HepG2 (cell line): ENCODE measurements at regions not wholly inside any gene's neighbourhood (a gene's known extent, or its start where the extent isn't known, plus 50 kb on each side); places are given as distances from the start of the nearest gene placed in this dataset.

ENCODE experiments used
- CAMTA2 ChIP-seq: sonication (generic); formaldehyde crosslinking; IDR thresholded peaks from 2 replicates; pipeline ENCODE4 v1.4.0; 2020; ENCODE audit warnings: mild to moderate bottlenecking, missing genetic modification reagents, borderline replicate concordance
- EP300 ChIP-seq, 3 experiments: sonication (generic) in 1 of 3; formaldehyde crosslinking in 1 of 3; IDR thresholded peaks; 2 replicates each; pipeline versions ENCODE4 v1.5.1 to v1.6.1; 2011 to 2020; ENCODE audit warnings: low read depth in 2 of 3, low read length in 2 of 3, borderline replicate concordance in 1 of 3, improper control_type of control experiment in 1 of 3, mild to moderate bottlenecking in 1 of 3, missing genetic modification reagents in 1 of 3, moderate library complexity in 1 of 3
- HNF4A ChIP-seq: sonication (generic); formaldehyde crosslinking; IDR thresholded peaks from 2 replicates; pipeline ENCODE4 v1.4.0; 2020; ENCODE audit warnings: missing genetic modification reagents
- NR2F6 ChIP-seq, 2 experiments: IDR thresholded peaks; 2 replicates each; pipeline ENCODE4 v1.6.1; 2016; ENCODE audit warnings: antibody characterized with exemption in 1 of 2, mild to moderate bottlenecking in 1 of 2
- RBAK ChIP-seq: sonication (generic); formaldehyde crosslinking; IDR thresholded peaks from 2 replicates; pipeline ENCODE4 v1.5.1; 2020; ENCODE audit warnings: mild to moderate bottlenecking, missing genetic modification reagents
- SAP130 ChIP-seq: IDR thresholded peaks from 2 replicates; pipeline ENCODE4 v1.6.1; 2016; ENCODE audit warnings: low read depth
- SP5 ChIP-seq: IDR thresholded peaks from 2 replicates; pipeline ENCODE4 v1.6.1; 2016; ENCODE audit warnings: low read depth, borderline replicate concordance
- ZNF333 ChIP-seq: sonication (generic); formaldehyde crosslinking; IDR thresholded peaks from 2 replicates; pipeline ENCODE4 v1.4.0; 2020; ENCODE audit warnings: mild to moderate bottlenecking, missing genetic modification reagents, borderline replicate concordance
- ZNF44 ChIP-seq: sonication (generic); formaldehyde crosslinking; IDR thresholded peaks from 2 replicates; pipeline ENCODE4 v1.5.1; 2020; ENCODE audit warnings: mild to moderate bottlenecking, missing genetic modification reagents
- ZNF563 ChIP-seq: sonication (generic); formaldehyde crosslinking; IDR thresholded peaks from 2 replicates; pipeline ENCODE4 v1.8.0; 2022; ENCODE audit warnings: mild to moderate bottlenecking, moderate library complexity, missing genetic modification reagents
- ZNF724P ChIP-seq: sonication (generic); formaldehyde crosslinking; IDR thresholded peaks from 2 replicates; pipeline ENCODE4 v1.8.0; 2022; ENCODE audit warnings: missing genetic modification reagents, borderline replicate concordance
- ZNF775 ChIP-seq: sonication (generic); formaldehyde crosslinking; IDR thresholded peaks from 2 replicates; pipeline ENCODE4 v1.4.0; 2020; ENCODE audit warnings: missing genetic modification reagents, mild to moderate bottlenecking, moderate library complexity, borderline replicate concordance
- ZNF776 ChIP-seq: sonication (generic); formaldehyde crosslinking; IDR thresholded peaks from 2 replicates; pipeline ENCODE4 v1.4.0; 2020; ENCODE audit warnings: mild to moderate bottlenecking, missing genetic modification reagents
- TF ChIP-seq, protein P1 (sequence below): IDR thresholded peaks from 2 replicates; pipeline ENCODE4 v1.6.1; 2016; ENCODE audit warnings: missing compliant biosample characterization, missing genetic modification reagents, borderline replicate concordance
- TF ChIP-seq, protein P2 (sequence below): sonication (generic); formaldehyde crosslinking; IDR thresholded peaks from 2 replicates; pipeline ENCODE4 v1.5.1; 2020; ENCODE audit warnings: missing genetic modification reagents, mild to moderate bottlenecking, borderline replicate concordance
- TF ChIP-seq, protein P3 (sequence below): sonication (generic); formaldehyde crosslinking; IDR thresholded peaks from 2 replicates; pipeline ENCODE4 v1.4.0; 2020; ENCODE audit warnings: missing genetic modification reagents
- TF ChIP-seq, protein P4 (sequence below): IDR thresholded peaks from 2 replicates; pipeline ENCODE4 v1.6.1; 2012; ENCODE audit warnings: inconsistent platforms

DNA sequence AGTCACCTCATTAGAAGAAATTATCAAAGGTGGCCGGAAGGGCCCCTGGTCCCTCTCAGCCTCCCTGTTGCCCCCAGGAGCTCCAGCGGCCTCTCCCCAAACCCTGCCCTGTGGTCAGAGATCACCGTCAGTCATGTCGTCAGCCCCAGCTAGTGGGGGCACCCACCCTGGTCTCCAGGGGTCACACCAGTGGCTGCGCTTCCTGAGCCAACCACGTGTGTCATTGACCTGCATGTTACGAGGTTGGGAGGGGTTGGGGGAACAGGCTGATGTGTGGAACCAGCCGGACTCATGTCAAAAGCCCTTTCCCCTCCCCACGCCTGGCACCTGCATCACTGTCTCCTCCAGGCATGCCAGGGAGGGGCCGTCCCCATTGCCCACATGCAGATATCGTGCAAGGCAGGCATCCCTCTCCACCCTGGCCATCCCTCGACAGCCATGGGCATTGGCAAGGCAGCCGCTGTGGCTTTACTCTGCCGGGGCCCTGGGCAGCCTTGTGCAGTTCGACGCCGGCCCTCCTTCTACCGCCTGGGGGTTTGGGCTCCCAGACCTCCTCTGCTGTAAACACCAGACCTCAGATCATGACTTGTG, 128.7 kb downstream of the CRYAA start (continued):
- TF ChIP-seq, protein P1, sequence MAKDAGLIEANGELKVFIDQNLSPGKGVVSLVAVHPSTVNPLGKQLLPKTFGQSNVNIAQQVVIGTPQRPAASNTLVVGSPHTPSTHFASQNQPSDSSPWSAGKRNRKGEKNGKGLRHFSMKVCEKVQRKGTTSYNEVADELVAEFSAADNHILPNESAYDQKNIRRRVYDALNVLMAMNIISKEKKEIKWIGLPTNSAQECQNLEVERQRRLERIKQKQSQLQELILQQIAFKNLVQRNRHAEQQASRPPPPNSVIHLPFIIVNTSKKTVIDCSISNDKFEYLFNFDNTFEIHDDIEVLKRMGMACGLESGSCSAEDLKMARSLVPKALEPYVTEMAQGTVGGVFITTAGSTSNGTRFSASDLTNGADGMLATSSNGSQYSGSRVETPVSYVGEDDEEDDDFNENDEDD (CRISPR knock-in tag): 0 out of 2 replicates have a peak, but pooled peaks have one; percentile 20
- TF ChIP-seq, protein P2, sequence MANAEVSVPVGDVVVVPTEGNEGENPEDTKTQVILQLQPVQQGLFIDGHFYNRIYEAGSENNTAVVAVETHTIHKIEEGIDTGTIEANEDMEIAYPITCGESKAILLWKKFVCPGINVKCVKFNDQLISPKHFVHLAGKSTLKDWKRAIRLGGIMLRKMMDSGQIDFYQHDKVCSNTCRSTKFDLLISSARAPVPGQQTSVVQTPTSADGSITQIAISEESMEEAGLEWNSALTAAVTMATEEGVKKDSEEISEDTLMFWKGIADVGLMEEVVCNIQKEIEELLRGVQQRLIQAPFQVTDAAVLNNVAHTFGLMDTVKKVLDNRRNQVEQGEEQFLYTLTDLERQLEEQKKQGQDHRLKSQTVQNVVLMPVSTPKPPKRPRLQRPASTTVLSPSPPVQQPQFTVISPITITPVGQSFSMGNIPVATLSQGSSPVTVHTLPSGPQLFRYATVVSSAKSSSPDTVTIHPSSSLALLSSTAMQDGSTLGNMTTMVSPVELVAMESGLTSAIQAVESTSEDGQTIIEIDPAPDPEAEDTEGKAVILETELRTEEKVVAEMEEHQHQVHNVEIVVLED (CRISPR knock-in tag): no peak
- TF ChIP-seq HNF4A (CRISPR knock-in tag): peak; percentile 10; the same call in 1 of the 2 replicates
- no peak for TF ChIP-seq CAMTA2 (CRISPR knock-in tag)
- TF ChIP-seq, protein P3, sequence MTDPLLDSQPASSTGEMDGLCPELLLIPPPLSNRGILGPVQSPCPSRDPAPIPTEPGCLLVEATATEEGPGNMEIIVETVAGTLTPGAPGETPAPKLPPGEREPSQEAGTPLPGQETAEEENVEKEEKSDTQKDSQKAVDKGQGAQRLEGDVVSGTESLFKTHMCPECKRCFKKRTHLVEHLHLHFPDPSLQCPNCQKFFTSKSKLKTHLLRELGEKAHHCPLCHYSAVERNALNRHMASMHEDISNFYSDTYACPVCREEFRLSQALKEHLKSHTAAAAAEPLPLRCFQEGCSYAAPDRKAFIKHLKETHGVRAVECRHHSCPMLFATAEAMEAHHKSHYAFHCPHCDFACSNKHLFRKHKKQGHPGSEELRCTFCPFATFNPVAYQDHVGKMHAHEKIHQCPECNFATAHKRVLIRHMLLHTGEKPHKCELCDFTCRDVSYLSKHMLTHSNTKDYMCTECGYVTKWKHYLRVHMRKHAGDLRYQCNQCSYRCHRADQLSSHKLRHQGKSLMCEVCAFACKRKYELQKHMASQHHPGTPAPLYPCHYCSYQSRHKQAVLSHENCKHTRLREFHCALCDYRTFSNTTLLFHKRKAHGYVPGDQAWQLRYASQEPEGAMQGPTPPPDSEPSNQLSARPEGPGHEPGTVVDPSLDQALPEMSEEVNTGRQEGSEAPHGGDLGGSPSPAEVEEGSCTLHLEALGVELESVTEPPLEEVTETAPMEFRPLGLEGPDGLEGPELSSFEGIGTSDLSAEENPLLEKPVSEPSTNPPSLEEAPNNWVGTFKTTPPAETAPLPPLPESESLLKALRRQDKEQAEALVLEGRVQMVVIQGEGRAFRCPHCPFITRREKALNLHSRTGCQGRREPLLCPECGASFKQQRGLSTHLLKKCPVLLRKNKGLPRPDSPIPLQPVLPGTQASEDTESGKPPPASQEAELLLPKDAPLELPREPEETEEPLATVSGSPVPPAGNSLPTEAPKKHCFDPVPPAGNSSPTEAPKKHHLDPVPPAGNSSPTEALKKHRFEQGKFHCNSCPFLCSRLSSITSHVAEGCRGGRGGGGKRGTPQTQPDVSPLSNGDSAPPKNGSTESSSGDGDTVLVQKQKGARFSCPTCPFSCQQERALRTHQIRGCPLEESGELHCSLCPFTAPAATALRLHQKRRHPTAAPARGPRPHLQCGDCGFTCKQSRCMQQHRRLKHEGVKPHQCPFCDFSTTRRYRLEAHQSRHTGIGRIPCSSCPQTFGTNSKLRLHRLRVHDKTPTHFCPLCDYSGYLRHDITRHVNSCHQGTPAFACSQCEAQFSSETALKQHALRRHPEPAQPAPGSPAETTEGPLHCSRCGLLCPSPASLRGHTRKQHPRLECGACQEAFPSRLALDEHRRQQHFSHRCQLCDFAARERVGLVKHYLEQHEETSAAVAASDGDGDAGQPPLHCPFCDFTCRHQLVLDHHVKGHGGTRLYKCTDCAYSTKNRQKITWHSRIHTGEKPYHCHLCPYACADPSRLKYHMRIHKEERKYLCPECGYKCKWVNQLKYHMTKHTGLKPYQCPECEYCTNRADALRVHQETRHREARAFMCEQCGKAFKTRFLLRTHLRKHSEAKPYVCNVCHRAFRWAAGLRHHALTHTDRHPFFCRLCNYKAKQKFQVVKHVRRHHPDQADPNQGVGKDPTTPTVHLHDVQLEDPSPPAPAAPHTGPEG (CRISPR knock-in tag): no peak
- no peak for TF ChIP-seq RBAK (CRISPR knock-in tag)
- peak in 1 of 2 experiments; percentile 20; a peak in 1 of 4 replicates for TF ChIP-seq EP300 (IDR thresholded peaks at IDR 0.05; ENCODE audit: low read depth in 2 of 2, low read length in 2 of 2)
- no peak for TF ChIP-seq EP300 (CRISPR knock-in tag; IDR thresholded peaks at IDR 0.05; ENCODE audit: borderline replicate concordance)
- TF ChIP-seq ZNF563 (CRISPR knock-in tag): 0 out of 2 replicates have a peak, but pooled peaks have one; percentile 38
- no peak for TF ChIP-seq SP5 (CRISPR knock-in tag)
- no peak for TF ChIP-seq ZNF44
- TF ChIP-seq SAP130 (CRISPR knock-in tag): 0 out of 2 replicates have a peak, but pooled peaks have one; percentile 10
- no peak for TF ChIP-seq ZNF775 (CRISPR knock-in tag)
- TF ChIP-seq, protein P4, sequence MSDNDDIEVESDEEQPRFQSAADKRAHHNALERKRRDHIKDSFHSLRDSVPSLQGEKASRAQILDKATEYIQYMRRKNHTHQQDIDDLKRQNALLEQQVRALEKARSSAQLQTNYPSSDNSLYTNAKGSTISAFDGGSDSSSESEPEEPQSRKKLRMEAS: peak; percentile 69
- no peak for TF ChIP-seq ZNF333 (CRISPR knock-in tag)
- 0 out of 2 replicates have a peak, but pooled peaks have one; percentile 35 for TF ChIP-seq ZNF724P (CRISPR knock-in tag)
- no peak for TF ChIP-seq NR2F6 (IDR thresholded peaks at IDR 0.05)
- TF ChIP-seq NR2F6 (CRISPR knock-in tag; IDR thresholded peaks at IDR 0.05): 0 out of 2 replicates have a peak, but pooled peaks have one; percentile 3
- TF ChIP-seq ZNF776: no peak
